Fibroblast of lung (primary cell): ENCODE measurements at regions not wholly inside any gene's neighbourhood (a gene's known extent, or its start where the extent isn't known, plus 50 kb on each side); places are given as distances from the start of the nearest gene placed in this dataset.

Source experiments
- EZH2 ChIP-seq: IDR thresholded peaks from 2 replicates; pipeline ENCODE4 v1.5.1; 2012; ENCODE audit warnings: low read length, control low read depth, mild to moderate bottlenecking; ENCODE audit errors: missing control alignments
- TF ChIP-seq, protein P1 (sequence below), 2 donors: IDR thresholded peaks in 1 of 2; conservative IDR thresholded peaks in 1 of 2; 1 replicate in 1 of 2; 2 replicates in 1 of 2; pipeline ENCODE4 v1.5.1; 2011 to 2012; ENCODE audit warnings: low read length in 2 of 2, control low read depth in 1 of 2, inconsistent platforms in 1 of 2, low read depth in 1 of 2, mild to moderate bottlenecking in 1 of 2

GRCh38 chr4:111641813-111642579 is 503.3 kb upstream of the FAM241A start:
- TF ChIP-seq, protein P1, sequence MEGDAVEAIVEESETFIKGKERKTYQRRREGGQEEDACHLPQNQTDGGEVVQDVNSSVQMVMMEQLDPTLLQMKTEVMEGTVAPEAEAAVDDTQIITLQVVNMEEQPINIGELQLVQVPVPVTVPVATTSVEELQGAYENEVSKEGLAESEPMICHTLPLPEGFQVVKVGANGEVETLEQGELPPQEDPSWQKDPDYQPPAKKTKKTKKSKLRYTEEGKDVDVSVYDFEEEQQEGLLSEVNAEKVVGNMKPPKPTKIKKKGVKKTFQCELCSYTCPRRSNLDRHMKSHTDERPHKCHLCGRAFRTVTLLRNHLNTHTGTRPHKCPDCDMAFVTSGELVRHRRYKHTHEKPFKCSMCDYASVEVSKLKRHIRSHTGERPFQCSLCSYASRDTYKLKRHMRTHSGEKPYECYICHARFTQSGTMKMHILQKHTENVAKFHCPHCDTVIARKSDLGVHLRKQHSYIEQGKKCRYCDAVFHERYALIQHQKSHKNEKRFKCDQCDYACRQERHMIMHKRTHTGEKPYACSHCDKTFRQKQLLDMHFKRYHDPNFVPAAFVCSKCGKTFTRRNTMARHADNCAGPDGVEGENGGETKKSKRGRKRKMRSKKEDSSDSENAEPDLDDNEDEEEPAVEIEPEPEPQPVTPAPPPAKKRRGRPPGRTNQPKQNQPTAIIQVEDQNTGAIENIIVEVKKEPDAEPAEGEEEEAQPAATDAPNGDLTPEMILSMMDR (conservative IDR thresholded peaks at IDR 0.05 in 1 of 2, IDR thresholded peaks at IDR 0.05 in 1 of 2; ENCODE audit: low read depth in 1 of 2, low read length in 2 of 2) = peak; percentile 91
- no peak for TF ChIP-seq EZH2
